ENCODE measurements at regions not wholly inside any gene's neighbourhood (a gene's known extent, or its start where the extent isn't known, plus 50 kb on each side); places are given as distances from the start of the nearest gene placed in this dataset.
A peak's percentile ranks its signal among the peaks of the same experiment; 100 is the strongest.
"Not testable (repeated sequence)": the region's sequence is repeated elsewhere in the genome, so short reads cannot be mapped to it uniquely, and the experiment has no call there.

DNA sequence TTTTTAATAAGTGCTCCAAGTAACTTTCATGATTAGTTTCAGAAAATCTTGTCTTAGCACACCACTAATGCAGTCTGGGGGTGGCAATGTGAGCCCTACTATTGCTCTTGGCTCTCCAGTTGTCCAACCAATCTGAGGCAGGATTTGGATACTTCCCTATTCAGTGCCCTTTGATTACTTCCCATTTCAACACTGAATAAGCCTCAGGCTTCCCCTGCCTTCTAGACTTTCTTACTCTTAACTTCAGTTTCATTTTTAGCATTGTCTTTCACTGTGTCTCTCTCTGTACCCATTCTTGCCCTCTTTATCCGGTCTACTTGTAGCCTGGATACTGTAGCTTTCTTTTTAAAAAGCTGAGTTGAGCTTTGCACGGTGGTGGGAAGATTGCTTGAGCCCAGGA is 186.1 kb downstream of the C9orf152 start:
- CTCF ChIA-PET: no interaction called here
- Histone ChIP-seq H3K9me3 (ENCODE audit: control insufficient read depth in 1 of 2, insufficient read depth in 1 of 2, low read length in 2 of 2) (no peaks in the 10 kb centered on the region), H3K27ac (ENCODE audit: low read depth in 1 of 2, low read length in 2 of 2) (no peak overlapping the region), H3K36me3 (ENCODE audit: insufficient read depth, low read length) (no peaks in the 10 kb centered on the region), H3K27me3 (ENCODE audit: control insufficient read depth in 1 of 2, insufficient read depth in 2 of 2, low read length in 2 of 2) (no peaks in the 10 kb centered on the region), H3K4me3 (ENCODE audit: low read length) (no peak overlapping the region), H3K4me1 (ENCODE audit: insufficient read depth, low read length) (peaks cover 2% of the 10 kb centered on the region)
- H3K9me3 Mint-ChIP-seq: no peaks in the 10 kb centered on the region
- H3K36me3 Mint-ChIP-seq (ENCODE audit: low read depth): no peaks in the 10 kb centered on the region
- no peaks in the 10 kb centered on the region for H3K27me3 Mint-ChIP-seq
- H3K4me1 Mint-ChIP-seq (ENCODE audit: low read depth): peaks cover 7% of the 10 kb centered on the region
- TF ChIP-seq, protein P1, sequence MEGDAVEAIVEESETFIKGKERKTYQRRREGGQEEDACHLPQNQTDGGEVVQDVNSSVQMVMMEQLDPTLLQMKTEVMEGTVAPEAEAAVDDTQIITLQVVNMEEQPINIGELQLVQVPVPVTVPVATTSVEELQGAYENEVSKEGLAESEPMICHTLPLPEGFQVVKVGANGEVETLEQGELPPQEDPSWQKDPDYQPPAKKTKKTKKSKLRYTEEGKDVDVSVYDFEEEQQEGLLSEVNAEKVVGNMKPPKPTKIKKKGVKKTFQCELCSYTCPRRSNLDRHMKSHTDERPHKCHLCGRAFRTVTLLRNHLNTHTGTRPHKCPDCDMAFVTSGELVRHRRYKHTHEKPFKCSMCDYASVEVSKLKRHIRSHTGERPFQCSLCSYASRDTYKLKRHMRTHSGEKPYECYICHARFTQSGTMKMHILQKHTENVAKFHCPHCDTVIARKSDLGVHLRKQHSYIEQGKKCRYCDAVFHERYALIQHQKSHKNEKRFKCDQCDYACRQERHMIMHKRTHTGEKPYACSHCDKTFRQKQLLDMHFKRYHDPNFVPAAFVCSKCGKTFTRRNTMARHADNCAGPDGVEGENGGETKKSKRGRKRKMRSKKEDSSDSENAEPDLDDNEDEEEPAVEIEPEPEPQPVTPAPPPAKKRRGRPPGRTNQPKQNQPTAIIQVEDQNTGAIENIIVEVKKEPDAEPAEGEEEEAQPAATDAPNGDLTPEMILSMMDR (IDR thresholded peaks at IDR 0.05): no peak
- ATAC-seq (ENCODE audit: poor library complexity): no peak
- POLR2A ChIA-PET: no interaction called here
- H3K27ac Mint-ChIP-seq: peak overlapping the region; percentile 65
- DNase-seq: peak in 3 of 14 experiments; percentile 24 to 35 (median 28)
- intact Hi-C loops (cut with DNase I, micrococcal nuclease): loop anchor here in 1 of 2 experiments (2.0 kb wide), 1 partner anchor 19 kb away; no protein-coding TSS in a partner anchor
- no peak overlapping the region for H3K4me3 Mint-ChIP-seq

DNA sequence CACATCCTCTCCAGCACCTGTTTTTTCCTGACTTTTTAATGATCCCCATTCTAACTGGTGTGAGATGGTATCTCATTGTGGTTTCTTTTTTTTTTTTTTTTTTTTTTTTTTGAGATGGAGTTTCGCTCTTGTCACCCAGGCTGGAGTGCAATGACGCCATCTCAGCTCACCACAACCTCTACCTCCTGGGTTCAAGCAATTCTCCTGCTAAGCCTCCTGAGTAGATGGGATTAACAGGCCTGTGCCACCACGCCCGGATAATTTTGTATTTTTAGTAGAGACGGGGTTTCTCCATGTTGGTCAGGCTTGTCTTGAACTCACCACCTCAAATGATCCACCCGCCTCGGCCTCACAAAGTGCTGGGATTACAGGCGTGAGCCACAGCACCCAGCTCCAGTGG is 184.7 kb downstream of the C9orf152 start:
- H3K27ac Mint-ChIP-seq; ATAC-seq (ENCODE audit: poor library complexity); H3K4me3 Mint-ChIP-seq; POLR2A ChIA-PET; H3K9me3 ChIP-seq (ENCODE audit: control insufficient read depth in 1 of 2, insufficient read depth in 1 of 2, low read length in 2 of 2); H3K4me3 ChIP-seq (ENCODE audit: low read length); CTCF ChIA-PET; H3K9me3 Mint-ChIP-seq; H3K27ac ChIP-seq (ENCODE audit: low read depth in 1 of 2, low read length in 2 of 2); intact Hi-C loops (cut with DNase I, micrococcal nuclease); H3K36me3 Mint-ChIP-seq (ENCODE audit: low read depth); DNase-seq; H3K36me3 ChIP-seq (ENCODE audit: insufficient read depth, low read length); H3K4me1 Mint-ChIP-seq (ENCODE audit: low read depth); H3K27me3 ChIP-seq (ENCODE audit: control insufficient read depth in 1 of 2, insufficient read depth in 2 of 2, low read length in 2 of 2); H3K27me3 Mint-ChIP-seq; H3K4me1 ChIP-seq (ENCODE audit: insufficient read depth, low read length): not testable (repeated sequence)

GRCh38 chr9:110025551-110026170 is 182.3 kb downstream of the C9orf152 start:
- H3K27ac ChIP-seq (ENCODE audit: low read depth in 1 of 2, low read length in 2 of 2): no peak overlapping the region
- H3K4me3 Mint-ChIP-seq: no peak overlapping the region
- no peak overlapping the region for H3K4me3 ChIP-seq (ENCODE audit: low read length)
- TF ChIP-seq, protein P1 (IDR thresholded peaks at IDR 0.05): no peak
- H3K9me3 ChIP-seq (ENCODE audit: control insufficient read depth in 1 of 2, insufficient read depth in 1 of 2, low read length in 2 of 2): no peaks in the 10 kb centered on the region
- POLR2A ChIA-PET: no interaction called here
- peaks cover 12% of the 10 kb centered on the region for H3K4me1 ChIP-seq (ENCODE audit: insufficient read depth, low read length)
- H3K27me3 ChIP-seq (ENCODE audit: control insufficient read depth in 1 of 2, insufficient read depth in 2 of 2, low read length in 2 of 2): no peaks in the 10 kb centered on the region
- no peak for DNase-seq
- no peak for ATAC-seq (ENCODE audit: poor library complexity)
- intact Hi-C loops (cut with DNase I, micrococcal nuclease): no loop called here
- H3K36me3 ChIP-seq (ENCODE audit: insufficient read depth, low read length): no peaks in the 10 kb centered on the region
- no peak overlapping the region for H3K27ac Mint-ChIP-seq
- H3K4me1 Mint-ChIP-seq (ENCODE audit: low read depth): peaks cover 23% of the 10 kb centered on the region
- no peaks in the 10 kb centered on the region for H3K9me3 Mint-ChIP-seq
- H3K27me3 Mint-ChIP-seq: no peaks in the 10 kb centered on the region
- no peaks in the 10 kb centered on the region for H3K36me3 Mint-ChIP-seq (ENCODE audit: low read depth)
- CTCF ChIA-PET: no interaction called here

- Histone ChIP-seq H3K27me3 (ENCODE audit: control insufficient read depth in 1 of 2, insufficient read depth in 2 of 2, low read length in 2 of 2) (no peaks in the 10 kb centered on the region), H3K9me3 (ENCODE audit: control insufficient read depth in 1 of 2, insufficient read depth in 1 of 2, low read length in 2 of 2) (no peaks in the 10 kb centered on the region), H3K4me3 (ENCODE audit: low read length) (no peak overlapping the region), H3K27ac (ENCODE audit: low read depth in 1 of 2, low read length in 2 of 2) (no peak overlapping the region), H3K36me3 (ENCODE audit: insufficient read depth, low read length) (no peaks in the 10 kb centered on the region), H3K4me1 (ENCODE audit: insufficient read depth, low read length) (peaks cover 14% of the 10 kb centered on the region)
- TF ChIP-seq, protein P1 (IDR thresholded peaks at IDR 0.05): no peak
- ChIA-PET CTCF (interaction anchor here (1.1 kb wide), 1 partner anchor 14 kb away, joined by 3 read pairs; no protein-coding TSS in a partner anchor), POLR2A (no interaction called here)
- DNase-seq: no peak
- no peak for ATAC-seq (ENCODE audit: poor library complexity)
- Mint-ChIP-seq H3K36me3 (ENCODE audit: low read depth) (no peaks in the 10 kb centered on the region), H3K9me3 (no peaks in the 10 kb centered on the region), H3K4me1 (ENCODE audit: low read depth) (peaks cover 26% of the 10 kb centered on the region), H3K27ac (no peak overlapping the region), H3K27me3 (no peaks in the 10 kb centered on the region), H3K4me3 (no peak overlapping the region)
- intact Hi-C loops (cut with DNase I, micrococcal nuclease): no loop called here
Measured at GRCh38 chr9:110027671-110028081, 180.3 kb downstream of the C9orf152 start.
